ENCODE measurements at regions not wholly inside any gene's neighbourhood (a gene's known extent, or its start where the extent isn't known, plus 50 kb on each side); places are given as distances from the start of the nearest gene placed in this dataset.
"Not testable (repeated sequence)": the region's sequence is repeated elsewhere in the genome, so short reads cannot be mapped to it uniquely, and the experiment has no call there.

DNA sequence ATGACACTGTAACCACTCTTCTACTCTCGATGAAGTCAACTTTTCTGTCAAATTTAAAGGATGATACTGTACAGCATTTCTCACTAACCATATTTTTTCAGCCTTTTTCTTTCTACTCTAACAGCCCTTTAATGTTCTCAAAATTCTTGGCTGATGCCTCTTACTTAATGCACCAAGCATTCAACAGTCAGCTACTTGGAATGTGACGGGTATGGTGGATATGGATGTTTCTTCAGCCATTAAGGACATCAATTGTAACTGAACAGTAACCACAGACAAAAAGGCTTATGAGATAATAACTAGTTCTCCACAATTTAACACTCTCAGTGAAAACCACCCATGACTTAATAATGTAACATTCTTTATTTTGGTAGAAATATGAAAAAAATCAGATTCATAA lies 467.2 kb upstream of the ZNF337 start:
- intact Hi-C loops (cut with micrococcal nuclease; ENCODE audit: unreplicated experiment) = no loop called here
- Histone ChIP-seq H3K4me3 (ENCODE audit: low read depth, low read length, poor library complexity, severe bottlenecking) (no peak overlapping the region), H3K27me3 (replicated peaks; ENCODE audit: insufficient read depth, low read depth, low read length, poor library complexity) (peaks cover 5% of the 10 kb centered on the region), H3K36me3 (ENCODE audit: insufficient read depth, low read length, poor library complexity, severe bottlenecking) (no peaks in the 10 kb centered on the region), H3K9me3 (ENCODE audit: low read depth, low read length, poor library complexity, severe bottlenecking) (no peaks in the 10 kb centered on the region), H3K4me1 (ENCODE audit: insufficient read depth, low read length, poor library complexity, severe bottlenecking) (no peaks in the 10 kb centered on the region), H3K27ac (ENCODE audit: low read depth, low read length, poor library complexity, severe bottlenecking) (no peak overlapping the region)
- CTCF ChIA-PET = no interaction called here
- BruUV-seq (replicated peaks) = no TSS peak
- TF ChIP-seq CTCF (conservative IDR thresholded peaks at IDR 0.05; ENCODE audit: low read depth, low read length) (no peak), EZH2 (IDR thresholded peaks at IDR 0.05; ENCODE audit: borderline replicate concordance, low read depth, low read length, poor library complexity, severe bottlenecking) (no peak)
- POLR2A ChIA-PET (ENCODE audit: low non-redundant PET) = no interaction called here
- DNase-seq (ENCODE audit: low spot score) = peak; percentile 1

GRCh38 chr20:26163151-26163550 lies 466.5 kb upstream of the ZNF337 start:
- DNase-seq (ENCODE audit: low spot score); H3K36me3 ChIP-seq (ENCODE audit: insufficient read depth, low read length, poor library complexity, severe bottlenecking); BruUV-seq (replicated peaks); CTCF ChIA-PET; H3K27ac ChIP-seq (ENCODE audit: low read depth, low read length, poor library complexity, severe bottlenecking); H3K27me3 ChIP-seq (replicated peaks; ENCODE audit: insufficient read depth, low read depth, low read length, poor library complexity); intact Hi-C loops (cut with micrococcal nuclease; ENCODE audit: unreplicated experiment); H3K4me1 ChIP-seq (ENCODE audit: insufficient read depth, low read length, poor library complexity, severe bottlenecking); H3K9me3 ChIP-seq (ENCODE audit: low read depth, low read length, poor library complexity, severe bottlenecking); H3K4me3 ChIP-seq (ENCODE audit: low read depth, low read length, poor library complexity, severe bottlenecking); POLR2A ChIA-PET (ENCODE audit: low non-redundant PET): not testable (repeated sequence)

- H3K27ac ChIP-seq (ENCODE audit: low read depth, low read length, poor library complexity, severe bottlenecking); DNase-seq (ENCODE audit: low spot score); CTCF ChIA-PET; BruUV-seq (replicated peaks); POLR2A ChIA-PET (ENCODE audit: low non-redundant PET); H3K36me3 ChIP-seq (ENCODE audit: insufficient read depth, low read length, poor library complexity, severe bottlenecking); H3K9me3 ChIP-seq (ENCODE audit: low read depth, low read length, poor library complexity, severe bottlenecking); intact Hi-C loops (cut with micrococcal nuclease; ENCODE audit: unreplicated experiment); H3K27me3 ChIP-seq (replicated peaks; ENCODE audit: insufficient read depth, low read depth, low read length, poor library complexity); H3K4me3 ChIP-seq (ENCODE audit: low read depth, low read length, poor library complexity, severe bottlenecking); H3K4me1 ChIP-seq (ENCODE audit: insufficient read depth, low read length, poor library complexity, severe bottlenecking): not testable (repeated sequence)
Measured at GRCh38 chr20:26161741-26162140, 465.1 kb upstream of the ZNF337 start.

DNA sequence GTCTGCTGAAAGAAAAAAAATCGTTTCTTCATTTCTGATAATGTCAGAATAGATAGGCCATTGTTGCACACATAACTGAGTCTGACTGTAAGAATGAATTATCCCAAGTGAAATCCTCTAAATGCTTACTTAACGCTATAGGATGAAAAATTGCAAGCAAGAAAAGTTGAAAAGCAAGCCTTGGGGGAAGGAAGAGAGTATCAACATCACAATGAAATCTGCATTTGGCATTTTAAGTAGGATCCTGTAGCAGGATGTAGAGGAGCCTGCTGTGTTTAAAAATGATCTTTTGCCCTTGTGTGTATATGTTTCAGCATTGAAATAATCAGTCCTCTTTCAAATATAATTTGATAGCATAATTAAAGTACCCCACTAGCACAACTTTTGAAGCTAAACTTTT lies 464.3 kb upstream of the ZNF337 start:
- H3K27me3 ChIP-seq (replicated peaks; ENCODE audit: insufficient read depth, low read depth, low read length, poor library complexity); CTCF ChIA-PET; DNase-seq (ENCODE audit: low spot score); H3K27ac ChIP-seq (ENCODE audit: low read depth, low read length, poor library complexity, severe bottlenecking); H3K4me3 ChIP-seq (ENCODE audit: low read depth, low read length, poor library complexity, severe bottlenecking); H3K4me1 ChIP-seq (ENCODE audit: insufficient read depth, low read length, poor library complexity, severe bottlenecking); POLR2A ChIA-PET (ENCODE audit: low non-redundant PET); intact Hi-C loops (cut with micrococcal nuclease; ENCODE audit: unreplicated experiment); H3K9me3 ChIP-seq (ENCODE audit: low read depth, low read length, poor library complexity, severe bottlenecking); BruUV-seq (replicated peaks); H3K36me3 ChIP-seq (ENCODE audit: insufficient read depth, low read length, poor library complexity, severe bottlenecking): not testable (repeated sequence)

- Histone ChIP-seq H3K27me3 (replicated peaks; ENCODE audit: insufficient read depth, low read depth, low read length, poor library complexity) (peaks cover 9% of the 10 kb centered on the region), H3K27ac (ENCODE audit: low read depth, low read length, poor library complexity, severe bottlenecking) (no peak overlapping the region), H3K4me1 (ENCODE audit: insufficient read depth, low read length, poor library complexity, severe bottlenecking) (no peaks in the 10 kb centered on the region), H3K9me3 (ENCODE audit: low read depth, low read length, poor library complexity, severe bottlenecking) (no peaks in the 10 kb centered on the region), H3K4me3 (ENCODE audit: low read depth, low read length, poor library complexity, severe bottlenecking) (no peak overlapping the region), H3K36me3 (ENCODE audit: insufficient read depth, low read length, poor library complexity, severe bottlenecking) (no peaks in the 10 kb centered on the region)
- CTCF ChIA-PET = no interaction called here
- TF ChIP-seq CTCF (conservative IDR thresholded peaks at IDR 0.05; ENCODE audit: low read depth, low read length) (no peak), EZH2 (IDR thresholded peaks at IDR 0.05; ENCODE audit: borderline replicate concordance, low read depth, low read length, poor library complexity, severe bottlenecking) (no peak)
- POLR2A ChIA-PET (ENCODE audit: low non-redundant PET) = no interaction called here
- BruUV-seq (replicated peaks) = no TSS peak
- intact Hi-C loops (cut with micrococcal nuclease; ENCODE audit: unreplicated experiment) = no loop called here
- DNase-seq (ENCODE audit: low spot score) = no peak
Measured at GRCh38 chr20:26154224-26154623, 457.6 kb upstream of the ZNF337 start.
